ENCODE measurements at regions not wholly inside any gene's neighbourhood (a gene's known extent, or its start where the extent isn't known, plus 50 kb on each side); places are given as distances from the start of the nearest gene placed in this dataset.

DNA sequence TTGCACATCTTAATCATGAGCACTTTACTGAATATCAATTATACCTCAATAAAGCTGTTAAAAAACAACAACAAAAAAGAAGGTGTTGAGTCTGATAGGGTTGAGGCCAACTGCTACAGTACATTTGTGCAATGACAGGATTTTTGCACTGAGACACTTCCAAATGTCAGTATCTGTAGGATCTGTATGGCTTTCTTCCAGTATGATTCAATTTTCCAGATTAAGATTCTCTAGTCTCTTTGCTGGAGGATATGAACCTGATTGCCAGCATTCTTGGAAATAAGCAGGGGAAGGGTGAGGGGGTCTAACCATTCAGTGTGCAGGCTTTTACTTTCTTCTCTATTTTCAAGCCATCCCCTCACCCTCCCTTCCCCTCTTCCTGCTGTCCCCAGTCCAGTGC is 85.1 kb downstream of the SEMA4F start:
- TF ChIP-seq, protein P1, sequence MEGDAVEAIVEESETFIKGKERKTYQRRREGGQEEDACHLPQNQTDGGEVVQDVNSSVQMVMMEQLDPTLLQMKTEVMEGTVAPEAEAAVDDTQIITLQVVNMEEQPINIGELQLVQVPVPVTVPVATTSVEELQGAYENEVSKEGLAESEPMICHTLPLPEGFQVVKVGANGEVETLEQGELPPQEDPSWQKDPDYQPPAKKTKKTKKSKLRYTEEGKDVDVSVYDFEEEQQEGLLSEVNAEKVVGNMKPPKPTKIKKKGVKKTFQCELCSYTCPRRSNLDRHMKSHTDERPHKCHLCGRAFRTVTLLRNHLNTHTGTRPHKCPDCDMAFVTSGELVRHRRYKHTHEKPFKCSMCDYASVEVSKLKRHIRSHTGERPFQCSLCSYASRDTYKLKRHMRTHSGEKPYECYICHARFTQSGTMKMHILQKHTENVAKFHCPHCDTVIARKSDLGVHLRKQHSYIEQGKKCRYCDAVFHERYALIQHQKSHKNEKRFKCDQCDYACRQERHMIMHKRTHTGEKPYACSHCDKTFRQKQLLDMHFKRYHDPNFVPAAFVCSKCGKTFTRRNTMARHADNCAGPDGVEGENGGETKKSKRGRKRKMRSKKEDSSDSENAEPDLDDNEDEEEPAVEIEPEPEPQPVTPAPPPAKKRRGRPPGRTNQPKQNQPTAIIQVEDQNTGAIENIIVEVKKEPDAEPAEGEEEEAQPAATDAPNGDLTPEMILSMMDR (tag by site-specific recombination; IDR thresholded peaks at IDR 0.05), result no peak
- TF ChIP-seq SP7 (tag by site-specific recombination; IDR thresholded peaks at IDR 0.05), result no peak
- TF ChIP-seq ZNF24 (tag by site-specific recombination; IDR thresholded peaks at IDR 0.05), result no peak
- no peak for TF ChIP-seq ZNF354C (tag by site-specific recombination; IDR thresholded peaks at IDR 0.05; ENCODE audit: borderline replicate concordance, low read depth)

Measured in HEK293 (cell line).